ENCODE measurements at regions not wholly inside any gene's neighbourhood (a gene's known extent, or its start where the extent isn't known, plus 50 kb on each side); places are given as distances from the start of the nearest gene placed in this dataset.

- POLR2A ChIA-PET (ENCODE audit: unreplicated experiment) = no interaction called here
- CTCF ChIA-PET = interaction anchor here (0.6 kb wide), 1 partner anchor 22 kb away, joined by 3 read pairs; no protein-coding TSS in a partner anchor
- no TSS peak for BruUV-seq (replicated peaks)
- no peaks in the 10 kb centered on the region for H3K36me3 ChIP-seq (ENCODE audit: control insufficient read depth, insufficient read depth, low read length)
- H2AK9ac ChIP-seq (replicated peaks; ENCODE audit: low read depth, low read length, poor library complexity) = no peak overlapping the region
- H3K4me1 ChIP-seq (ENCODE audit: control insufficient read depth, insufficient read depth, low read length) = no peaks in the 10 kb centered on the region
- dilution Hi-C loops (cut with HindIII; ENCODE audit: low sequenced_read_pairs, unreplicated experiment) = no loop called here
- no peak overlapping the region for H3K4ac ChIP-seq (ENCODE audit: low read depth, low read length)
- H2BK120ac ChIP-seq (ENCODE audit: low read depth, low read length) = no peak overlapping the region
- in situ Hi-C loops (cut with MboI; ENCODE audit: low sequenced_read_pairs) = no loop called here
- H4K8ac ChIP-seq (ENCODE audit: low read depth in 2 of 2, low read length in 2 of 2) = no peak overlapping the region
- H4K91ac ChIP-seq (ENCODE audit: insufficient read depth, low read depth, low read length) = no peak overlapping the region
- H3K14ac ChIP-seq (replicated peaks; ENCODE audit: low read depth, low read length) = no peak overlapping the region
- no peaks in the 10 kb centered on the region for H3K9me1 ChIP-seq (ENCODE audit: insufficient read depth, low read length)
- no CpG with 5 or more reads among the region's 4 CpGs for WGBS, 2 experiments (ENCODE audit: extremely low coverage in 2 of 2, insufficient read length in 1 of 2)
- H3K79me1 ChIP-seq (ENCODE audit: low read depth in 1 of 2, low read length in 2 of 2) = no peaks in the 10 kb centered on the region
- H3K9me3 ChIP-seq (ENCODE audit: control insufficient read depth, insufficient read depth, low read length) = peaks cover 3% of the 10 kb centered on the region
- no peak overlapping the region for H3K9ac ChIP-seq (ENCODE audit: low read depth, low read length)
- no peaks in the 10 kb centered on the region; the same call in none of the 2 replicates for H3K27me3 ChIP-seq (ENCODE audit: control insufficient read depth, insufficient read depth, low read length)
- no peak overlapping the region for H3K4me3 ChIP-seq (ENCODE audit: insufficient read depth, low read depth, low read length)
- no peak for TF ChIP-seq NFE2L2 (IDR thresholded peaks at IDR 0.05; ENCODE audit: low read depth, low read length)
- no peak for TF ChIP-seq SMC3 (IDR thresholded peaks at IDR 0.05; ENCODE audit: low read depth, low read length)
- no peak for TF ChIP-seq ELK1 (IDR thresholded peaks at IDR 0.05; ENCODE audit: borderline replicate concordance, low read depth, low read length)
- no peak for TF ChIP-seq CHD1 (IDR thresholded peaks at IDR 0.05; ENCODE audit: low read depth, low read length)
- TF ChIP-seq BHLHE40 (IDR thresholded peaks at IDR 0.05; ENCODE audit: low read depth, low read length) = no peak
- TF ChIP-seq CTCF (conservative IDR thresholded peaks at IDR 0.05; ENCODE audit: low read depth, low read length) = no peak
- TF ChIP-seq FOS (IDR thresholded peaks at IDR 0.05; ENCODE audit: low read depth, low read length) = no peak
- no peak for TF ChIP-seq RCOR1 (IDR thresholded peaks at IDR 0.05; ENCODE audit: insufficient replicate concordance, low read length)
- no peak for TF ChIP-seq CEBPB (IDR thresholded peaks at IDR 0.05; ENCODE audit: low read depth, low read length)
- TF ChIP-seq MXI1 (IDR thresholded peaks at IDR 0.05; ENCODE audit: borderline replicate concordance, low read depth, low read length) = no peak
- no peak for TF ChIP-seq MAFK (IDR thresholded peaks at IDR 0.05; ENCODE audit: low read depth, low read length)
- no peak overlapping the region for H3K4me2 ChIP-seq (ENCODE audit: low read depth, low read length)
- no peaks in the 10 kb centered on the region for H4K20me1 ChIP-seq (ENCODE audit: insufficient read depth, low read length)
- no peak overlapping the region for H2AK5ac ChIP-seq (ENCODE audit: low read depth, low read length)
- H2BK20ac ChIP-seq (ENCODE audit: low read depth, low read length) = no peak overlapping the region
- no peak overlapping the region for H2BK5ac ChIP-seq (ENCODE audit: low read depth, low read length, poor library complexity, severe bottlenecking)
- no peak overlapping the region for H2BK15ac ChIP-seq (ENCODE audit: low read depth, low read length)
- DNase-seq (no peak), ATAC-seq (ENCODE audit: low read depth) (no peak)
- intact Hi-C loops (cut with micrococcal nuclease) = no loop called here
- no peak overlapping the region for H2AFZ ChIP-seq (replicated peaks; ENCODE audit: low read length, poor library complexity)
- no peak overlapping the region for H3K27ac ChIP-seq (ENCODE audit: insufficient read depth, low read length)
- H3K23ac ChIP-seq (ENCODE audit: low read depth, low read length) = no peak overlapping the region
- H4K5ac ChIP-seq (ENCODE audit: low read depth, low read length) = no peak overlapping the region
- H3K18ac ChIP-seq (ENCODE audit: low read depth, low read length) = no peak overlapping the region
- no peak overlapping the region for H3K56ac ChIP-seq (ENCODE audit: extremely low read depth, insufficient read depth, low read length)
Measured at GRCh38 chr12:22993609-22994315, 368.8 kb downstream of the ETNK1 start.
